GM12878 (cell line): ENCODE measurements at regions not wholly inside any gene's neighbourhood (a gene's known extent, or its start where the extent isn't known, plus 50 kb on each side); places are given as distances from the start of the nearest gene placed in this dataset.

Experiments used
- CHD4 ChIP-seq: fragments of 200-600 bp; sonication (generic); IDR thresholded peaks from 2 replicates; pipeline ENCODE4 v1.6.1; 2016; ENCODE audit warnings: mild to moderate bottlenecking
- NFYA ChIP-seq: IDR thresholded peaks from 2 replicates; pipeline ENCODE4 v1.6.1; 2011; ENCODE audit warnings: low read depth, mild to moderate bottlenecking, low read length, improper control_type of control experiment, borderline replicate concordance
- SMARCA5 ChIP-seq: fragments of 450-650 bp; IDR thresholded peaks from 2 replicates; pipeline ENCODE4 v1.6.1; 2017; ENCODE audit warnings: mild to moderate bottlenecking
- SMC3 ChIP-seq: IDR thresholded peaks from 2 replicates; pipeline ENCODE4 v1.6.1; 2011; ENCODE audit warnings: low read length, improper control_type of control experiment, borderline replicate concordance
- TCF7 ChIP-seq: IDR thresholded peaks from 2 replicates; pipeline ENCODE4 v1.6.1; 2014; ENCODE audit warnings: antibody characterized with exemption, borderline replicate concordance
- ZNF274 ChIP-seq: IDR thresholded peaks from one replicate; pipeline ENCODE4 v1.8.0; 2011; ENCODE audit not compliant: insufficient read length, insufficient read depth
- TF ChIP-seq, protein P1 (sequence below): fragments of 450-650 bp; formaldehyde crosslinking; IDR thresholded peaks from 2 replicates; pipeline ENCODE4 v1.5.0; 2022; ENCODE audit warnings: mild to moderate bottlenecking, missing genetic modification characterization
- TF ChIP-seq, protein P2 (sequence below): fragments of 450-650 bp; IDR thresholded peaks from 2 replicates; pipeline ENCODE4 v1.6.1; 2016; ENCODE audit warnings: mild to moderate bottlenecking
- TF ChIP-seq, protein P3 (sequence below): IDR thresholded peaks from 2 replicates; pipeline ENCODE4 v1.6.1; 2011; ENCODE audit warnings: mild to moderate bottlenecking, low read depth, low read length, moderate library complexity; ENCODE audit not compliant: insufficient replicate concordance

DNA sequence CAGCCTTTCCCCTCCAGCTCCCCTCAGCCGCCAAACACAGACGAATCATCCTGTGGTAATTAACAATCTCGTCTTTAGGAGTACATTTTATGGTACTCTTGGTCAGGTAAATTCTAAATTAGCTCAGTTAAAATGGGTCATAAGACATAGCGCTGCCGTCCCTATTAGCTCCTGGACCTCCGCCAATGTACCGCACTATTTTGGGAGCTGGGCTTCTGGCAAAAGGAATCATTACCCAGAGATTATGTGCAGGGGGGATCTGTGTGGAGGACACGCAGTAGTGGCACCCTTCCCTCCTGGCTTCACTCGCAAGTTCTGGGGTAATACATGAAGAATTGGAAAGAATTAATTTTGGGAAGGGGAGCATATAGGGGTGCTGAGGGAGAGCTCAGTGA lies 68.6 kb upstream of the ONECUT1 start (continued):
- no peak for TF ChIP-seq ZNF274
- TF ChIP-seq, protein P1, sequence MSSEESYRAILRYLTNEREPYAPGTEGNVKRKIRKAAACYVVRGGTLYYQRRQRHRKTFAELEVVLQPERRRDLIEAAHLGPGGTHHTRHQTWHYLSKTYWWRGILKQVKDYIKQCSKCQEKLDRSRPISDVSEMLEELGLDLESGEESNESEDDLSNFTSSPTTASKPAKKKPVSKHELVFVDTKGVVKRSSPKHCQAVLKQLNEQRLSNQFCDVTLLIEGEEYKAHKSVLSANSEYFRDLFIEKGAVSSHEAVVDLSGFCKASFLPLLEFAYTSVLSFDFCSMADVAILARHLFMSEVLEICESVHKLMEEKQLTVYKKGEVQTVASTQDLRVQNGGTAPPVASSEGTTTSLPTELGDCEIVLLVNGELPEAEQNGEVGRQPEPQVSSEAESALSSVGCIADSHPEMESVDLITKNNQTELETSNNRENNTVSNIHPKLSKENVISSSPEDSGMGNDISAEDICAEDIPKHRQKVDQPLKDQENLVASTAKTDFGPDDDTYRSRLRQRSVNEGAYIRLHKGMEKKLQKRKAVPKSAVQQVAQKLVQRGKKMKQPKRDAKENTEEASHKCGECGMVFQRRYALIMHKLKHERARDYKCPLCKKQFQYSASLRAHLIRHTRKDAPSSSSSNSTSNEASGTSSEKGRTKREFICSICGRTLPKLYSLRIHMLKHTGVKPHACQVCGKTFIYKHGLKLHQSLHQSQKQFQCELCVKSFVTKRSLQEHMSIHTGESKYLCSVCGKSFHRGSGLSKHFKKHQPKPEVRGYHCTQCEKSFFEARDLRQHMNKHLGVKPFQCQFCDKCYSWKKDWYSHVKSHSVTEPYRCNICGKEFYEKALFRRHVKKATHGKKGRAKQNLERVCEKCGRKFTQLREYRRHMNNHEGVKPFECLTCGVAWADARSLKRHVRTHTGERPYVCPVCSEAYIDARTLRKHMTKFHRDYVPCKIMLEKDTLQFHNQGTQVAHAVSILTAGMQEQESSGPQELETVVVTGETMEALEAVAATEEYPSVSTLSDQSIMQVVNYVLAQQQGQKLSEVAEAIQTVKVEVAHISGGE (CRISPR knock-in tag) = no peak
- TF ChIP-seq SMC3 = no peak
- TF ChIP-seq, protein P2, sequence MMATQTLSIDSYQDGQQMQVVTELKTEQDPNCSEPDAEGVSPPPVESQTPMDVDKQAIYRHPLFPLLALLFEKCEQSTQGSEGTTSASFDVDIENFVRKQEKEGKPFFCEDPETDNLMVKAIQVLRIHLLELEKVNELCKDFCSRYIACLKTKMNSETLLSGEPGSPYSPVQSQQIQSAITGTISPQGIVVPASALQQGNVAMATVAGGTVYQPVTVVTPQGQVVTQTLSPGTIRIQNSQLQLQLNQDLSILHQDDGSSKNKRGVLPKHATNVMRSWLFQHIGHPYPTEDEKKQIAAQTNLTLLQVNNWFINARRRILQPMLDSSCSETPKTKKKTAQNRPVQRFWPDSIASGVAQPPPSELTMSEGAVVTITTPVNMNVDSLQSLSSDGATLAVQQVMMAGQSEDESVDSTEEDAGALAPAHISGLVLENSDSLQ = no peak
- no peak for TF ChIP-seq TCF7
- no peak for TF ChIP-seq CHD4
- TF ChIP-seq SMARCA5 = no peak
- TF ChIP-seq, protein P3, sequence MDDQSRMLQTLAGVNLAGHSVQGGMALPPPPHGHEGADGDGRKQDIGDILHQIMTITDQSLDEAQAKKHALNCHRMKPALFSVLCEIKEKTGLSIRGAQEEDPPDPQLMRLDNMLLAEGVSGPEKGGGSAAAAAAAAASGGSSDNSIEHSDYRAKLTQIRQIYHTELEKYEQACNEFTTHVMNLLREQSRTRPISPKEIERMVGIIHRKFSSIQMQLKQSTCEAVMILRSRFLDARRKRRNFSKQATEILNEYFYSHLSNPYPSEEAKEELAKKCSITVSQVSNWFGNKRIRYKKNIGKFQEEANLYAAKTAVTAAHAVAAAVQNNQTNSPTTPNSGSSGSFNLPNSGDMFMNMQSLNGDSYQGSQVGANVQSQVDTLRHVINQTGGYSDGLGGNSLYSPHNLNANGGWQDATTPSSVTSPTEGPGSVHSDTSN = no peak
- no peak for TF ChIP-seq NFYA
